NB4 (cell line): ENCODE measurements at regions not wholly inside any gene's neighbourhood (a gene's known extent, or its start where the extent isn't known, plus 50 kb on each side); places are given as distances from the start of the nearest gene placed in this dataset.

Experiments
- DNase-seq: peaks from one replicate; pipeline ENCODE4 v3.0.0; 2010; ENCODE audit warnings: low read depth
- H3K4me3 ChIP-seq: one replicate; pipeline ENCODE4 v1.5.1; 2011; ENCODE audit warnings: mild to moderate bottlenecking, low read depth, low read length, moderate library complexity
- MAX ChIP-seq: IDR thresholded peaks from 2 replicates; pipeline ENCODE4 v1.6.1; 2011; ENCODE audit warnings: low read depth, low read length
- MYC ChIP-seq: IDR thresholded peaks from 2 replicates; pipeline ENCODE4 v1.6.1; 2011; ENCODE audit warnings: low read depth, low read length
- POLR2A ChIP-seq: IDR thresholded peaks from 2 replicates; pipeline ENCODE4 v1.6.1; 2011; ENCODE audit warnings: mild to moderate bottlenecking; ENCODE audit not compliant: insufficient read length; ENCODE audit errors: extremely low read depth
- TF ChIP-seq, protein P1 (sequence below): IDR thresholded peaks from one replicate; pipeline ENCODE4 v1.5.1; 2012; ENCODE audit warnings: low read depth, low read length

GRCh38 chr7:106566672-106567071, 94.3 kb downstream of the CCDC71L start:
- DNase-seq = no peak
- TF ChIP-seq, protein P1, sequence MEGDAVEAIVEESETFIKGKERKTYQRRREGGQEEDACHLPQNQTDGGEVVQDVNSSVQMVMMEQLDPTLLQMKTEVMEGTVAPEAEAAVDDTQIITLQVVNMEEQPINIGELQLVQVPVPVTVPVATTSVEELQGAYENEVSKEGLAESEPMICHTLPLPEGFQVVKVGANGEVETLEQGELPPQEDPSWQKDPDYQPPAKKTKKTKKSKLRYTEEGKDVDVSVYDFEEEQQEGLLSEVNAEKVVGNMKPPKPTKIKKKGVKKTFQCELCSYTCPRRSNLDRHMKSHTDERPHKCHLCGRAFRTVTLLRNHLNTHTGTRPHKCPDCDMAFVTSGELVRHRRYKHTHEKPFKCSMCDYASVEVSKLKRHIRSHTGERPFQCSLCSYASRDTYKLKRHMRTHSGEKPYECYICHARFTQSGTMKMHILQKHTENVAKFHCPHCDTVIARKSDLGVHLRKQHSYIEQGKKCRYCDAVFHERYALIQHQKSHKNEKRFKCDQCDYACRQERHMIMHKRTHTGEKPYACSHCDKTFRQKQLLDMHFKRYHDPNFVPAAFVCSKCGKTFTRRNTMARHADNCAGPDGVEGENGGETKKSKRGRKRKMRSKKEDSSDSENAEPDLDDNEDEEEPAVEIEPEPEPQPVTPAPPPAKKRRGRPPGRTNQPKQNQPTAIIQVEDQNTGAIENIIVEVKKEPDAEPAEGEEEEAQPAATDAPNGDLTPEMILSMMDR = no peak
- no peak for TF ChIP-seq POLR2A
- H3K4me3 ChIP-seq = no peak overlapping the region

DNA sequence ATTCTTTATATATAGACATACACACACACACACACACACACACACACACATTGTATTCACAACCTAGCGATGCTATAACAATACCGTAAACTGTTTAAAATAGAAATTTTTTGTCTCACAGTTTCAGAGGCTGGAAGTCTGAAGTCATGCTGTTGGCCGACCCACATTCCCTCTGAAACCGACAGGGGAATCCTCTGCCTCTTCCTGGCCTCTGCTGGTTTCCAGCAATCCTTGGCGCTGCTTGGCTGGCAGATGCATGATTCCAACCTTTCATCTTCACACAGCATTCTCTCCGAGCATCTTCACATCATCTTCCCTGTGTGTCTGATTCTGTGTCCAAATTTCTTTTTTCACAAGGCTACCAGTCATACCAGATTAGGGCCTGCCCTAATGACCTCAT, 94.8 kb downstream of the CCDC71L start:
- TF ChIP-seq POLR2A (no peak), MYC (no peak), MAX (no peak)
- TF ChIP-seq, protein P1 = no peak
- H3K4me3 ChIP-seq = no peak overlapping the region
- no peak for DNase-seq

- TF ChIP-seq MAX = no peak
- TF ChIP-seq POLR2A = no peak
- TF ChIP-seq, protein P1 = no peak
- no peak for TF ChIP-seq MYC
- DNase-seq = no peak
- H3K4me3 ChIP-seq = no peak overlapping the region
Observed at GRCh38 chr7:106565428-106565827, 95.5 kb downstream of the CCDC71L start.

DNA sequence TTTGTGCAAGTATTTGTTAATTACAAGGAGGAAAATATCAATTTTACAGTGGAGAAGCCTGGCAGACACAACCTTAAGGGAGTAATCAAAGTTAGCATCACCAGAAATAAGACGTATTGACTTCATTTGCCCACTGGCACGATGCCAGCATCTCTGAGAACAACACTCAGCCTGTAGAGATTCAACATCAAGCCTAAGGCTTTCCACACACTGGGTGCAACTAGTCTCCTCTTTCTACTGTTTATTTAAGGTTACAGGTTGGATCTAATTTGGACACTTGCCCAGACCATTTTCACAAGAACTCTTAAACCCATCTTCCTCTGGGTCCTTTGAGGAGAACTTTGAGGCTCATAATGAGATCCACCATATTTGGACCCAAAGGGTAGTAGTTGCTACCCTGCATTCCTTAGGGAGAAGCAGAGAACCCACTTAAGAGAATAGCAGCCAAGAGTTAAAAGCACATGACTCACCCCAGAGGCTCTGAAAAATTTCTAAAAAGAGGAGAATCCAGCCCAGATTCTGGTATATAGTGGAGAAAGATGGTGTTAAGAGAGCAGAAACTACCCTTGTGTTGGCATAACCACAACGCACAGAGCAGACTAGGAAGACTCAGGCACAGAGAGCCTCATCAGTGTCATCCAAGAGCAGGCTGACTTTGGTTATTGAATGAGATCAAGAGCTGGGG, 97.3 kb downstream of the CCDC71L start:
- no peak for DNase-seq
- TF ChIP-seq POLR2A = no peak
- TF ChIP-seq MAX = no peak
- TF ChIP-seq MYC = no peak
- TF ChIP-seq, protein P1 = no peak
- no peak overlapping the region for H3K4me3 ChIP-seq

DNA sequence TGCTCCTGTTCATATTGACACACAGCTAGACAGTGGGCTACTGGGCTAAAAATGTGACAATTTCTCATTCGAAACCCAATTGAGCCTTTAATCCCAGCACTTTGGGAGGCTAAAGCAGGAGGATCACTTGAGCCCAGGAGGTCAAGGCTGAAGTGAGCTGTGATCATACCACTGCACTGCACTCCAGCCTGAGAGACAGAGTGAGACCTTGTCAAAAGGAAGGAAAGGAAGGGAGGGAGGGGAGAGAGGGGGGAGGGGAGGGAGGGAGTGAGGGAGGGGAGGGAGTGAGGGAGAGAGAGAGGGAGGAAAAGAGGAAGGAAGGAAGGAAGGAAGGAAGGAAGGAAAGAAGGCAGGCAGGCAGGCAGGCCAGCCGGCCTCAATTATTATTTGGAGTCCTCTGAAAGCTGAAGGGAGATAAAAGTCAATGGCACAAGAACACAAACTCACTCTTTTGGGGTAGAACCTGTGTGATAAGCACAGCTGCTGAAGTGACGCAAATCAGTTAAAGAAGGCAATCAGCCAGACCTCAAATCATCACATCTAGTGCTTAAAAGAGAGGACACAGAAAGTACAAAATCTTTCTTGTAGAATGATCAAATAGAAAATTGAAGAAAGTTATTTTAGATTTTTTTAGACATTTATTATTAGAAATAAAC, 98.1 kb downstream of the CCDC71L start:
- no peak for DNase-seq
- H3K4me3 ChIP-seq = no peak overlapping the region
- TF ChIP-seq, protein P1 = no peak
- TF ChIP-seq POLR2A (no peak), MYC (no peak), MAX (no peak)
